ENCODE measurements at regions not wholly inside any gene's neighbourhood (a gene's known extent, or its start where the extent isn't known, plus 50 kb on each side); places are given as distances from the start of the nearest gene placed in this dataset.

DNA sequence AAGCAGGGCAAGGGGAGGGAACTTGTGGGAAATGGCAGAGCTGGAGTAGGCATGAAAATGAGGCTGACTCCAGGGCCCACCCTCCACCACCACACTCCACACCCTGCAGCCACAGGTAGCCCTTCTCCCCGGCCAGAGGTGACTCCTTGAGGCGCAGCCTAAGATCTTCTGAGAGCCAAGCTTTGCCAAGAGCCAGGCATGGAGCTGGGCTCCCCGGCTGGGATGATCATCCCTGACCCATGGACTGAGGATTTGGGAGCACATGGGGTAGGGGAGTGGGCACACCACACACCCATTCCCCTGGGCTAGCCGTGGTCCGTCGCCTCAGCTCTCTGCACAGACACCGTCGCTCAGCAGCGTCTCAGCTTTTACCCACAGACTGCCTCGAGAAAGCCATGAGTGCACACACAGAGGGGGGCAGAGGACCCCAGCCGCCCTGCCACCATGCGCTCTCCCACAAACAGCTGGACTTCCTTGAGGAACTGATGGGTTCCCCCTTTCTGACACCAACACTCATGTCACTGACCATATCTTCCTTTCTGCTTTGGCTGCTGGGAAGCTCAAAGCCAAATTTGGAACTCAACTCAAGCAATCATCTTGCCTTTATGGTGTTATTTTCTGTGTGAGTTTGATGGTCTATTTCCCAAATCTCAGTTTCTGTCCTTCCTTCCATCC lies 123.6 kb upstream of the RUNX3 start:
- Histone ChIP-seq H3K36me3 (no peaks in the 10 kb centered on the region), H3K4me1 (peaks cover 0 to 12% (median 0%) of the 10 kb centered on the region in 12 donors), H3K4me3 (no peak overlapping the region), H3K27ac (no peak overlapping the region), H3K27me3 (peaks cover 0 to 36% (median 13%) of the 10 kb centered on the region in 9 donors), H3K9me3 (no peaks in the 10 kb centered on the region)
- intact Hi-C loops (cut with DNase I) = no loop called here
- ATAC-seq (no peak), DNase-seq (no peak)
- 81 to 83% (median 82%) methylated on average over 9 to 12 of the region's 12 CpGs for WGBS, 4 donors
- TF ChIP-seq, protein P1, sequence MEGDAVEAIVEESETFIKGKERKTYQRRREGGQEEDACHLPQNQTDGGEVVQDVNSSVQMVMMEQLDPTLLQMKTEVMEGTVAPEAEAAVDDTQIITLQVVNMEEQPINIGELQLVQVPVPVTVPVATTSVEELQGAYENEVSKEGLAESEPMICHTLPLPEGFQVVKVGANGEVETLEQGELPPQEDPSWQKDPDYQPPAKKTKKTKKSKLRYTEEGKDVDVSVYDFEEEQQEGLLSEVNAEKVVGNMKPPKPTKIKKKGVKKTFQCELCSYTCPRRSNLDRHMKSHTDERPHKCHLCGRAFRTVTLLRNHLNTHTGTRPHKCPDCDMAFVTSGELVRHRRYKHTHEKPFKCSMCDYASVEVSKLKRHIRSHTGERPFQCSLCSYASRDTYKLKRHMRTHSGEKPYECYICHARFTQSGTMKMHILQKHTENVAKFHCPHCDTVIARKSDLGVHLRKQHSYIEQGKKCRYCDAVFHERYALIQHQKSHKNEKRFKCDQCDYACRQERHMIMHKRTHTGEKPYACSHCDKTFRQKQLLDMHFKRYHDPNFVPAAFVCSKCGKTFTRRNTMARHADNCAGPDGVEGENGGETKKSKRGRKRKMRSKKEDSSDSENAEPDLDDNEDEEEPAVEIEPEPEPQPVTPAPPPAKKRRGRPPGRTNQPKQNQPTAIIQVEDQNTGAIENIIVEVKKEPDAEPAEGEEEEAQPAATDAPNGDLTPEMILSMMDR (IDR thresholded peaks at IDR 0.05) = no peak
- no peak for TF ChIP-seq POLR2A (IDR thresholded peaks at IDR 0.05)

DNA sequence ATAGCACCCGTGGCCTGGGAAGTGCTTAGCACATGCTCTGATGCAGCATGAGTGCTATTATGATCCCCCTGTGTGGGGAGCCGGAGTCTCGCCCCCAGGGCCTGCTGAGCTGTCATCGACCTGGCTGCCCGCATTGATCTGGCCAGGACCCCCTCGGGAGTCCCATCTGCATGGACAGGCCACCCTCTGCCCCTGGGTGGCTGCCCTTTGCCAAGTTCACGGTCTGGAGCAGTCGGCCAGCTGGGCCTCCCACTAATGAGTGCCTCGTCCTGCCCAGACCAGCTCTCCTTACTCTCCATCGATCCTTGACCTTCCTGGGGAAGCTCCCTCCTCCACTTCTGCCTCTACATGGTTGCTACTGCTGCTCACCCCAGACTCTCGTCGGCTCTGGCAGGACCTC lies 121.8 kb upstream of the RUNX3 start:
- peaks cover 0 to 25% (median 8%) of the 10 kb centered on the region in 9 donors for H3K27me3 ChIP-seq
- no peak overlapping the region for H3K4me3 ChIP-seq
- no peak for ATAC-seq
- intact Hi-C loops (cut with DNase I) = no loop called here
- no peak for DNase-seq
- TF ChIP-seq, protein P1 (IDR thresholded peaks at IDR 0.05) = no peak
- no peak for TF ChIP-seq POLR2A (IDR thresholded peaks at IDR 0.05)
- no peaks in the 10 kb centered on the region for H3K36me3 ChIP-seq
- no peak overlapping the region for H3K27ac ChIP-seq
- H3K4me1 ChIP-seq = peaks cover 0 to 12% (median 0%) of the 10 kb centered on the region in 12 donors
- no peaks in the 10 kb centered on the region for H3K9me3 ChIP-seq
- WGBS, 4 donors = 54 to 70% (median 60%) methylated on average over 7 to 12 of the region's 12 CpGs

DNA sequence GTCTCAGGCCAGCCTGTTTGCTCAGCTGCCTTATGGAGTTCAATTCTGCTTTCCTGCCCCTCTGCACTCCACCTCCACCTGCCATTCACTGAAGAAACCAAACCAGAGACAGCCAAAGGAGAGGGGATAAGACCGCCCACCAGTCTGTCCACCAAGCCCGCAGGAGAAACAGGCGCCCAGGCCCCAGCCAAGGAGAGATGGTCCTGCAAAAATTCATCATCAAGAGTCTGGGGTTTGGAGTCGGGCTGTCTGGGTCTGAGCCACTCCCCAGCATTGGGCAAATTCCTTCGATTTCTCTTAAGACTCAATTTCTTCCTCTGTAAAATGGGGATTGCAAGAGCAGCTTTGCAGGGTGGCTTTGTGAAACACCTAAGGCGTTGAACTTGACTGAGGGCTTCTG lies 121.4 kb upstream of the RUNX3 start:
- WGBS, 4 donors = 81 to 89% (median 87%) methylated on average over 5 to 6 of the region's 6 CpGs
- DNase-seq = no peak
- TF ChIP-seq, protein P1 (IDR thresholded peaks at IDR 0.05) = no peak
- TF ChIP-seq POLR2A (IDR thresholded peaks at IDR 0.05) = no peak
- Histone ChIP-seq H3K9me3 (no peaks in the 10 kb centered on the region), H3K4me3 (no peak overlapping the region), H3K4me1 (peaks cover 0 to 12% (median 0%) of the 10 kb centered on the region in 12 donors), H3K27me3 (peaks cover 0 to 22% (median 6%) of the 10 kb centered on the region in 9 donors), H3K27ac (no peak overlapping the region), H3K36me3 (no peaks in the 10 kb centered on the region)
- ATAC-seq = no peak
- intact Hi-C loops (cut with DNase I) = no loop called here

DNA sequence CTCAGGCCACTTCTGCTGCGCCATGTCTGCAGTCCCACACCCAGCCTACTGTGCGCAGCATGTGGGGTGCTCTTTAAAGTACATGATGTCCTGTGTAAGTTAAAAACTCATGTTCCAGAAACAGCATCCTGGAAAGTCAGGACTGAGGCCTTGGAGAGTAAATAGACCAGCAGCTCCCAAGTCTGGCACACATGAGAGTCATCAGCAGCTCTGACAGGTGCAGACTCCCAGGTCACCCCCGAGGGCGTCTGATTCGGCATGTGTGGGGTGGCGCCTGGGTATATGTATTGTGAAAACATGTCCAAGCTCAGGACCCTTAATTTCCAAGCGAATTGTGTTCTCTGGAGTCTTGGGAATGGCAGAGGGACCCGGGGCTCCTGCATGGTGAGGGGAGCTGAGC lies 120.1 kb upstream of the RUNX3 start:
- H3K27me3 ChIP-seq = peaks cover 0 to 11% (median 2%) of the 10 kb centered on the region in 9 donors
- H3K36me3 ChIP-seq = no peaks in the 10 kb centered on the region
- 80 to 90% (median 86%) methylated on average over 5 to 8 of the region's 8 CpGs for WGBS, 4 donors
- intact Hi-C loops (cut with DNase I) = no loop called here
- H3K4me1 ChIP-seq = peaks cover 0 to 12% (median 0%) of the 10 kb centered on the region in 12 donors
- no peak for TF ChIP-seq POLR2A (IDR thresholded peaks at IDR 0.05)
- TF ChIP-seq, protein P1 (IDR thresholded peaks at IDR 0.05) = no peak
- ATAC-seq (no peak), DNase-seq (no peak)
- no peak overlapping the region for H3K4me3 ChIP-seq
- no peaks in the 10 kb centered on the region for H3K9me3 ChIP-seq
- H3K27ac ChIP-seq = no peak overlapping the region
